ENCODE measurements at regions not wholly inside any gene's neighbourhood (a gene's known extent, or its start where the extent isn't known, plus 50 kb on each side); places are given as distances from the start of the nearest gene placed in this dataset.

- dilution Hi-C loops (cut with MboI; ENCODE audit: extremely low pct_ligation_motif_present, low sequenced_read_pairs) = no loop called here
- Histone ChIP-seq H3K36me3 (ENCODE audit: control insufficient read depth in 2 of 2, extremely low read depth in 1 of 2, insufficient read depth in 2 of 2, low read length in 2 of 2) (no peaks in the 10 kb centered on the region), H3K9me3 (replicated peaks; ENCODE audit: control insufficient read depth, insufficient read depth, low read length) (no peaks in the 10 kb centered on the region), H3K9me1 (replicated peaks; ENCODE audit: control insufficient read depth, extremely low read depth, insufficient read depth, low read length) (no peaks in the 10 kb centered on the region), H3K4me3 (replicated peaks in 1 of 3; ENCODE audit: insufficient read depth in 1 of 3, low read depth in 1 of 3, low read length in 3 of 3) (no peak overlapping the region), H3K4me1 (ENCODE audit: control insufficient read depth, extremely low read depth, insufficient read depth, low read length) (no peaks in the 10 kb centered on the region), H3K27me3 (ENCODE audit: control insufficient read depth in 2 of 2, insufficient read depth in 2 of 2, low read length in 2 of 2) (peaks cover 0 to 2% of the 10 kb centered on the region in 2 experiments), H3K79me2 (ENCODE audit: control insufficient read depth, insufficient read depth, low read length) (no peaks in the 10 kb centered on the region), H2AFZ (ENCODE audit: low read depth, low read length) (no peak overlapping the region), H3K27ac (ENCODE audit: insufficient read depth, low read depth, low read length) (no peak overlapping the region), H3K9ac (replicated peaks; ENCODE audit: extremely low read depth, insufficient read depth, low read length) (no peak overlapping the region), H3K4me2 (ENCODE audit: insufficient read depth, low read length) (no peak overlapping the region), H4K20me1 (replicated peaks; ENCODE audit: control insufficient read depth, extremely low read depth, insufficient read depth, low read length) (no peaks in the 10 kb centered on the region)
- TF ChIP-seq MAX (IDR thresholded peaks at IDR 0.05; ENCODE audit: insufficient read depth, insufficient read length) = no peak
- no peak for TF ChIP-seq EZH2 (IDR thresholded peaks at IDR 0.05; ENCODE audit: borderline replicate concordance, low read depth, low read length, severe bottlenecking)
- FAIRE-seq (no peak), DNase-seq (ENCODE audit: low read depth, low spot score) (no peak)
- POLR2A ChIA-PET = no interaction called here
- CTCF ChIA-PET = interaction anchor here (1.4 kb wide), 1 partner anchor 14 kb away, joined by 6 read pairs; no protein-coding TSS in a partner anchor
- intact Hi-C loops (cut with micrococcal nuclease) = no loop called here
- no TSS peak for BruUV-seq (replicated peaks)
These were observed 128.5 kb upstream of the PTPRM start for GRCh38 chr18:7438646-7439045.

- CTCF ChIA-PET = interaction anchor here (1.0 to 1.6 kb wide), 4 partner anchors 10 to 175 kb away, joined by 3 to 7 read pairs (median 4); partner anchors contain the start of gene PTPRM
- H3K4me2 ChIP-seq (ENCODE audit: insufficient read depth, low read length) = no peak overlapping the region
- intact Hi-C loops (cut with micrococcal nuclease) = no loop called here
- H3K9ac ChIP-seq (replicated peaks; ENCODE audit: extremely low read depth, insufficient read depth, low read length) = no peak overlapping the region
- no peak overlapping the region for H2AFZ ChIP-seq (ENCODE audit: low read depth, low read length)
- H3K9me1 ChIP-seq (replicated peaks; ENCODE audit: control insufficient read depth, extremely low read depth, insufficient read depth, low read length) = no peaks in the 10 kb centered on the region
- no TSS peak for BruUV-seq (replicated peaks)
- H3K27ac ChIP-seq (ENCODE audit: insufficient read depth, low read depth, low read length) = no peak overlapping the region
- H3K27me3 ChIP-seq (ENCODE audit: control insufficient read depth in 2 of 2, insufficient read depth in 2 of 2, low read length in 2 of 2) = peaks cover 2 to 5% of the 10 kb centered on the region in 2 experiments
- H3K4me1 ChIP-seq (ENCODE audit: control insufficient read depth, extremely low read depth, insufficient read depth, low read length) = no peaks in the 10 kb centered on the region
- dilution Hi-C loops (cut with MboI; ENCODE audit: extremely low pct_ligation_motif_present, low sequenced_read_pairs) = no loop called here
- FAIRE-seq (no peak), DNase-seq (ENCODE audit: low read depth, low spot score) (no peak)
- no peak overlapping the region for H3K4me3 ChIP-seq (replicated peaks in 1 of 3; ENCODE audit: insufficient read depth in 1 of 3, low read depth in 1 of 3, low read length in 3 of 3)
- TF ChIP-seq MAX (IDR thresholded peaks at IDR 0.05; ENCODE audit: insufficient read depth, insufficient read length) (no peak), CTCF (IDR thresholded peaks at IDR 0.05; ENCODE audit: extremely low read depth in 1 of 2, insufficient read depth in 1 of 2, low read depth in 1 of 2, low read length in 2 of 2) (no peak), JUN (IDR thresholded peaks at IDR 0.05; ENCODE audit: borderline replicate concordance, insufficient read depth, insufficient read length, low read depth) (no peak), EZH2 (IDR thresholded peaks at IDR 0.05; ENCODE audit: borderline replicate concordance, low read depth, low read length, severe bottlenecking) (no peak)
- no peaks in the 10 kb centered on the region for H3K9me3 ChIP-seq (replicated peaks; ENCODE audit: control insufficient read depth, insufficient read depth, low read length)
- POLR2A ChIA-PET = no interaction called here
- no peaks in the 10 kb centered on the region for H3K79me2 ChIP-seq (ENCODE audit: control insufficient read depth, insufficient read depth, low read length)
- H3K36me3 ChIP-seq (ENCODE audit: control insufficient read depth in 2 of 2, extremely low read depth in 1 of 2, insufficient read depth in 2 of 2, low read length in 2 of 2) = no peaks in the 10 kb centered on the region
- H4K20me1 ChIP-seq (replicated peaks; ENCODE audit: control insufficient read depth, extremely low read depth, insufficient read depth, low read length) = no peaks in the 10 kb centered on the region
These were observed 119.6 kb upstream of the PTPRM start for GRCh38 chr18:7447318-7448028.

All from endothelial cell of umbilical vein (primary cell).